GM18868 (cell line): ENCODE measurements at regions not wholly inside any gene's neighbourhood (a gene's known extent, or its start where the extent isn't known, plus 50 kb on each side); places are given as distances from the start of the nearest gene placed in this dataset.

Source experiments
- ATAC-seq: cut with Tn5 transposase; IDR thresholded peaks from one replicate; pipeline ENCODE4 v1.9.1; 2021; ENCODE audit warnings: mild to moderate bottlenecking, moderate library complexity; ENCODE audit not compliant: unreplicated experiment

GRCh38 chr7:13179011-13179582, 491.7 kb downstream of the ARL4A start:
- ATAC-seq: no peak

- no peak for ATAC-seq
Observed at GRCh38 chr7:13179775-13180523, 492.5 kb downstream of the ARL4A start.

GRCh38 chr7:13181216-13181615, 493.8 kb downstream of the ARL4A start:
- no peak for ATAC-seq

GRCh38 chr7:13185139-13185538, 497.7 kb downstream of the ARL4A start:
- no peak for ATAC-seq

DNA sequence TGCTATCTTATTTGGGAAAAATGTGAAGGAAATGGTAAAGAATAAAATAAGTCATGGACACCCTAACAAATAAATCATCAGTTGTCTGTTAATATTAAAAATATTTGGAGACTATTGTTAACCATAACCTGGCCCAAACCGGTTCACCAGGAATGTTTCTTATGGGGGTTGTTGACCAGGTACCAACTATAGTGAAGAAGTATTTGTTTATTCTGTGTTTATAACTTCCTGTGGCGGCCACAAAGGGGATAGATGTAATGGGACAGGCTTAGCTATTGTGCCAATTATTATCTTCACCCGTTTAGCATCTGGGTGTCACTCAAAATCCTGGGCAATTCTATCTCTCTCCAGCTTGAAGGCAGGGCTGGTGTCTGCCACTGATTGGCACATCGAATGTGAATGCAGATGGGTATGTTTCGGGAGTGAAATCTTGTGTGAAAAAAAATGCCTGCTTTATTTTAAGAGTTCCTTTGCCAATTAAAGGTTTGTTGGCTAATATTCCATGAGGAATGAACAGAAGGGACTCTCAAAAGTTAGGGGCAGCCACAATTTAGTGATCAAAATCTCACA, 500.9 kb downstream of the ARL4A start:
- ATAC-seq: no peak

GRCh38 chr7:13188922-13189321, 501.5 kb downstream of the ARL4A start:
- ATAC-seq: no peak

DNA sequence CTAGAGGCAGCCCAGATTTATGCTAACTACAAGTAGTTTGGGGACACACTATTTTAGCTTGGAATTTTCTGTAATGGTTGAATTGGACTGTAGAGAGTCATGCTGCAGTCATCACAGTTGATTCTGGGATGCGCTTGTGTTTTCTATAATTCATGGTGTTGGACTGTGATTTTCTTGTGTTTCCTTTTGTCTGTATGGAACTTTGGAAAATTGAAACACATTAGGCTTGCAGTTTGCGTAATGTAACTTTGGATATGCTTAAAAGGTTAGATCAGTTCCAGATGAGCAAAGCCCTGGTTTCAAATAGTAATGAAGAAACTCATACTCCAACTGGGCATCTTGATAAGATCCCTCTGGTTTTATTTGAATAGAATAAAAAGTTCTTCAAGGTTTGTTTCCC, 502.2 kb downstream of the ARL4A start:
- no peak for ATAC-seq

DNA sequence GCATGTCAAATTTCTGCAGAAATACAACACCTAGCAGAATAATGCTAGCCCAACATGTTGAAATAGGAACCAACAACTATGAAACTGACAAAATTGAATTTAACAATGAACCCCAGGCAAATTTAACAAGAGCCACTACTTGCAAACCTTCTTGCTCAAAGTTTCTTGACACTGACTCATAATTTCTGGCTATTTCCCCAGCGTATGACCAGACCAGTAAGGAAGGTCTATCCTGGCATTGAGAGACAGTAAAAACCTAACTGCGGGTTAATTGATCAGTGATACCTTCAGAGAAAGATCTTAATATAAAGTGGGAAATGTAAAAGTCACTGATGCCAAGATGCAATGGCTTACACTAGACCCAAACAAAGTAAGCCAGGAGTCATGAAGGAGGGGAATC, 510.1 kb downstream of the ARL4A start:
- no peak for ATAC-seq

GRCh38 chr7:13198036-13198435, 510.6 kb downstream of the ARL4A start:
- no peak for ATAC-seq

DNA sequence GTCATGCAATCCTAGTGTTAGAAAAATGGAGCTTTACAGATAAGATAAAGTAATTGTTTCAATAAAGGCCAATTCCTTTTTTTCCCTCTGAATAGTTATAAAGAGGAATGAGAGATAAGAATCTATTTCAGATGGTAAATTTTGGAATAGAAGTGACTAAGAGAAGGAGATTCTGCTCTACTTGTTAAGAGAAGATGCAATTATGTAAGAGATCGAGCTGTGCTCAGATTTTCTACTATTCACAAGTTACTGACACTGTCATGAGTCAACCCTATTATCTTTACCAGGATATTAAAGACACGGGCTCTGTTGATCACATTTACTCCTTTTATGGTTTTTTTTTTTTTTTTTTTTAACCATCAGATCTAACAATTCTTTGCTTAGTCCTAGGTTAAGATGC, 511.3 kb downstream of the ARL4A start:
- ATAC-seq: no peak

- ATAC-seq: no peak
Observed at GRCh38 chr7:13201628-13202027, 514.2 kb downstream of the ARL4A start.

DNA sequence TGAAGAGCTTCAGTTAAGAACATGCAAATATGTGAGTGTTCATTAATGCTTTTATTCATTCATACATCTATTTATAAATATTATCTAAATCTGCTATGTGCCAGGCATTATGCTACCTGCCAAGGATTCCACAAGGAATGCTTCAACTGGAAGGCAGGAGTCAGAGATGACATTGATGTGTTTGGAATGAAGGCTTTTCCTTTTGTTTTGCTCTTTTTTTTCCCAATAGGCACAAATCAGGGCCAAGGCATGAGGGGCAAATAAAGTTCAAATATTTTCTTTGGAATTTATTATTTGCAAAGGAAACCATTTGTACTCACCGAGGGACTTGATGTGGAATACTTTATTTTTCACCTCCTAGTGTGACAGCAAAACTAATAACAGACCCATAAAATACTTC, 530.3 kb downstream of the ARL4A start:
- ATAC-seq: no peak

GRCh38 chr7:13225068-13225467, 537.6 kb downstream of the ARL4A start:
- no peak for ATAC-seq

DNA sequence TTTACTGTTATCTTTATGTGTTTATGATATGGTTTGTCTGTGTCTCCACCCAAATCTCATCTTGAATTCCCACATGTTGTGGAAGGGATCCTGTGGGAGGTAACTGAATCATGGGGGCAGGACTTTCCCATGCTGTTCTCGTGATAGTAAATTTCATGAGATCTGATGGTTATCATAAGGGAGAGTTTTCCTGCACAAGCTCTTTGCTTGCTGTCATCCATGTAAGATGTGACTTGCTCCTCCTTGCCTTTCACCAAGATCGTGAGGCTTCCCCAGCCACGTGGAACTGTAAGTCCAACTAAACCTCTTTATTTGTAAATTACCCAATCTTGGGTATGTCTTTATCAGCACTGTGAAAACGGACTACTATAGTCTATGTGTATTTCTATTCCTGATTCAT, 539.0 kb downstream of the ARL4A start:
- ATAC-seq: no peak

DNA sequence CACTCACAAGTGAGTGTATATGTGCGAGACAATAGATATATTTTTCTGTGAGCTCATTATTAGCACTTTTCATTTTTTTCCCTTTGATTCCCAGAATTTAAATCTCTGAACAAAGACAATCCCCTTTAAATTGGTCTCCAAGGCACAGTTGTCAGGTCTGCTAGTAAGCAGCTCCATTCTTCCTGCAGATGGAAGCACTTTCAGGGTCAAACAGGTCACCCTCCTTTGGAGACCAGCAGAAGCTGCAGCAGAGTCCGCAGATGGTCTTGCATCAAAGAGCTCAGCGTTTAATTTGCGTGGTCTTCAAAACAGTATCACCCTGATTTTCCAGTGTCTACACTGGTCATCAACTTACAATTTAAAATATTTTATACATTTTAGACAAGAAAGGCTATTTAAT, 543.8 kb downstream of the ARL4A start:
- no peak for ATAC-seq

DNA sequence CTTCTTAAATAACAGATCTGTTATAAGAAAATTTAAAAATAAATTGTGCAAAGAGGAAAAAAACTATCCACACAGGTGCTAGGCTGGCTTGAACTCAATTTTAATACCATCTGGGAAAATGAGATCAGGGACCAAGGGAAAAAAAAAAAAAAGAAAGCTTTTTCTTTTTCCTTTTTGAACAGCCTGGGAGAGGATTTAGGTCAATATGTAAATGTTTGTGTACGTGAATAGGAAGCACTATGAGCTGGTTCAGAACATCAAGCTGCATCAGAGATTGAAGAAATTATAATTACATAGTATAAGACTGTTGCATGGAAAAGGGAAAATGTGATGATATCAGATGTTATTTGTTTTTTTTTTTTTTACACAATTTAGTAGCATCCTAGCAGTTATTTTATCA, 548.0 kb downstream of the ARL4A start:
- ATAC-seq: no peak

- ATAC-seq: no peak
Observed at GRCh38 chr7:13236026-13236425, 548.6 kb downstream of the ARL4A start.

- ATAC-seq: no peak
Observed at GRCh38 chr7:13240349-13240748, 552.9 kb downstream of the ARL4A start.

GRCh38 chr7:13241416-13241815, 554.0 kb downstream of the ARL4A start:
- no peak for ATAC-seq

DNA sequence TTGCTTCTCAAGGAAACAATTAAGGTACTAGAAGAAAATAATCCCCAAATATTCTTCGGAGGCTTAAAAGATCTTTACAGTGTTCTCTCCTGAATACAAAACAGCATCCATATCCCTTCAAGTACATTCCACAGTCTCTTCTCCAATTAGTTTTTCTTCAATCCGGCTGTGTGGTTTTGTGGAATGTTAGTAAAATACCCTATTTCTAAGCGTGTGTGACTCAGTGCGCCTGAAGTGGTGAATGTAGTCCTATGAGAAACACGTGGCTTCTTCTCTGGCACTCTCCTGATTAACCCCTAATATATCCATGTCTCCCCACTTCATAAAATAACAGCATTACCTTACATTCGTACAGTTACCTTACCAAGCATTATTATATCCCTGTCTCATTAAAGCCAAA, 570.2 kb downstream of the ARL4A start:
- no peak for ATAC-seq

DNA sequence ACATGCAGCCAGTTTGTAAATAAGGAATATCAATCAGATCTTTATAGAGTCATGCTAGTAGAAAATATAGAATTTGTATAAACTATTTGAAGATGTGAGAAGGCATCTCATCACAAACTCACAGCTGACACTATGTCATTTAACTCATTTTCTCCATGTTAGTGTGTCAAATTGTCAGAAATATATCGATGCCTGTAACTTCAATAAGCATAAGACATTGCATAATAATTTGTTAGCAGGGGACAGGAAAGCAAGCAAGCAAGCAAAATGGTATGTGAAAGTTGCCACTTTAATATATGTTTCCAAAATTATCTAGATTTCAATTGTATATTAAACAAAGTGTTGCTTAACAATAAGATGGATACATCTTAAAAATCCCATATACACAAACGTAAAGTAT, 571.0 kb downstream of the ARL4A start:
- no peak for ATAC-seq

DNA sequence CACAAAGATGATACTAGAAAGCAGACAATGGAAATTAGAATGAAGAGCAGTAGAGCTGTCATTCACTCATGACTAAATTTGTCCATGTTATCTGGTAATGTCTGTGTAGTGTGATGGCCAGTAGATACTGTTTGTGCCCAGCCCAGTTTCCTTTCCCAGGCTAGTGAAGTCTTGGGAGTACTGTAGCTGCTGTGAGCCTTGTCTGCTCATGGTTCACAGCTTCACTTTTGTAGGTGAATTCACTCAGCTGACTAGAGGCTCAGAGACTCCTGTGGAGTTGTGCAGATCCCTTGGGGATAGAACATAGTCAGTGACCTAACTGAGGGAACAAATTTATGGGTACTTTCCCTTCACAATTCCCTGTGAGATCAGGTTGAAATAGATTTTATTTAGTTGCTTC, 572.5 kb downstream of the ARL4A start:
- ATAC-seq: no peak
